ENCODE measurements at regions not wholly inside any gene's neighbourhood (a gene's known extent, or its start where the extent isn't known, plus 50 kb on each side); places are given as distances from the start of the nearest gene placed in this dataset.

- H3K4me3 ChIP-seq, result no peak overlapping the region
- H3K27ac ChIP-seq, result no peak overlapping the region
- TF ChIP-seq POLR2A (IDR thresholded peaks at IDR 0.05) (no peak), EP300 (IDR thresholded peaks at IDR 0.05) (no peak), CTCF (IDR thresholded peaks at IDR 0.05) (no peak)
- peaks cover 0 to 6% (median 0%) of the 10 kb centered on the region in 4 donors for H3K4me1 ChIP-seq
- WGBS, 2 donors, result 57 to 59% methylated on average over 6 of the region's 6 CpGs
- DNase-seq (ENCODE audit: low spot score in 2 of 2), result no peak
- H3K27me3 ChIP-seq, result no peaks in the 10 kb centered on the region
- no peaks in the 10 kb centered on the region for H3K9me3 ChIP-seq
- no peaks in the 10 kb centered on the region for H3K36me3 ChIP-seq
Measured at GRCh38 chr3:66747261-66747660, 246.4 kb upstream of the LRIG1 start.

- Histone ChIP-seq H3K9me3 (no peaks in the 10 kb centered on the region), H3K4me3 (no peak overlapping the region), H3K4me1 (peaks cover 0 to 6% (median 0%) of the 10 kb centered on the region in 4 donors), H3K27me3 (no peaks in the 10 kb centered on the region), H3K27ac (no peak overlapping the region), H3K36me3 (no peaks in the 10 kb centered on the region)
- TF ChIP-seq CTCF (IDR thresholded peaks at IDR 0.05) (no peak), EP300 (IDR thresholded peaks at IDR 0.05) (no peak), POLR2A (IDR thresholded peaks at IDR 0.05) (no peak)
- no peak for DNase-seq (ENCODE audit: low spot score in 2 of 2)
- 26 to 53% methylated on average over 4 of the region's 4 CpGs for WGBS, 2 donors
Measured at GRCh38 chr3:66747696-66748095, 246.9 kb upstream of the LRIG1 start.

- Histone ChIP-seq H3K9me3 (no peaks in the 10 kb centered on the region), H3K27ac (no peak overlapping the region), H3K36me3 (no peaks in the 10 kb centered on the region), H3K27me3 (no peaks in the 10 kb centered on the region), H3K4me1 (peaks cover 0 to 6% (median 0%) of the 10 kb centered on the region in 4 donors), H3K4me3 (no peak overlapping the region)
- DNase-seq (ENCODE audit: low spot score in 2 of 2), result no peak
- no peak for TF ChIP-seq CTCF (IDR thresholded peaks at IDR 0.05)
- TF ChIP-seq EP300 (IDR thresholded peaks at IDR 0.05), result no peak
- no peak for TF ChIP-seq POLR2A (IDR thresholded peaks at IDR 0.05)
- WGBS, 2 donors, result 76 to 79% methylated on average over 2 of the region's 2 CpGs
Measured at GRCh38 chr3:66748175-66748876, 247.5 kb upstream of the LRIG1 start.

- Histone ChIP-seq H3K4me1 (peaks cover 0 to 6% (median 0%) of the 10 kb centered on the region in 4 donors), H3K27me3 (no peaks in the 10 kb centered on the region), H3K9me3 (no peaks in the 10 kb centered on the region), H3K36me3 (no peaks in the 10 kb centered on the region), H3K27ac (no peak overlapping the region), H3K4me3 (no peak overlapping the region)
- TF ChIP-seq CTCF (IDR thresholded peaks at IDR 0.05), result no peak
- TF ChIP-seq POLR2A (IDR thresholded peaks at IDR 0.05), result no peak
- no peak for DNase-seq (ENCODE audit: low spot score in 2 of 2)
- WGBS, 2 donors, result 80 to 91% methylated on average over 3 of the region's 3 CpGs
Measured at GRCh38 chr3:66751842-66752241, 246.3 kb upstream of the KBTBD8 start.

GRCh38 chr3:66753670-66754069, 244.4 kb upstream of the KBTBD8 start:
- DNase-seq (ENCODE audit: low spot score in 2 of 2), result no peak
- H3K27me3 ChIP-seq, result no peaks in the 10 kb centered on the region
- H3K27ac ChIP-seq, result no peak overlapping the region
- H3K9me3 ChIP-seq, result no peaks in the 10 kb centered on the region
- no peaks in the 10 kb centered on the region for H3K36me3 ChIP-seq
- TF ChIP-seq EP300 (IDR thresholded peaks at IDR 0.05), result no peak
- no peak for TF ChIP-seq CTCF (IDR thresholded peaks at IDR 0.05)
- no peak for TF ChIP-seq POLR2A (IDR thresholded peaks at IDR 0.05)
- no peaks in the 10 kb centered on the region for H3K4me1 ChIP-seq
- H3K4me3 ChIP-seq, result no peak overlapping the region
